ENCODE measurements at regions not wholly inside any gene's neighbourhood (a gene's known extent, or its start where the extent isn't known, plus 50 kb on each side); places are given as distances from the start of the nearest gene placed in this dataset.

DNA sequence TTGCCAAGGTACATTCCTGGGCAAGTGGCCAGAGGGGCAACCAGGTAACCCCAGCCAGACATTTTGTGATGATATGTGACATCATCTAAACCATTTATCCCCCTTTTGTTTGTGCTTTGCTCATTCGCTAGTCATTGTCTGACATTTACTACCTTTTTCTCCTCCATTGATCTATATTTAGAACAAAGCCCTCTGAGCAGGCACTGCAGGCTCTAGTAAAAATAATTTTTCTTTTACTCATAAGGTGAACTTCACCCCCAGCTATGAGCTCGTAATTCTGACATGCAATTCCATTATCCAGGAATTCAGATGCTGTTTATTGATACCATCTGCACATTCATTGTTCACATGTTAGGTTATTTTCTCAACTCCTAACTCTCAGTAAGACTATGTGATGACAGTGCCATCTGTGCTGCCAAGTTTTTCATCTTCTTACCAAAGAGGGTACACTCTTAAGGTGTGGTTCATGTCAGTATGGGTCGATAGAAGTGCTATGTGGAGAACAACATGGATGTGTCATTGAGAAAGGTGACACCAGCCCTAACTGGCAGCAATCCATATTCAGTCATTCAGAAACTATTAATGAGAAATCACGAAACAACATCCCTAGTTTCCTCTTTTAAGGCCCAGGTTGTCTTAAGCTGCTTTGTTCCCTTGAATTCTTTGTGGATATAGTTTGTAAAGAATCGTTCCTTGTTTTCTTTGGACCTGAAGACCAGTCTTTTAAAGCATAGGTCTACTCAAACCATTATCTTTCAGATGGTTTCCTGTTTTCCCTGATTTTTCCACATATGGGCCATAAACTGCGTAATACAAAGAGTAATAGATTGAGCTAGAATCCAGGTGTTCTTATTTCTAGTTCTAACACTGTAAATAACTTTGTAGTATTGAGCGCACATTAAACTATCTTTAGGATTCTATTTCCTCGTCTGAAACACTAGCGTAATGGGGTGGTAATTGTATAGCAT is 978.1 kb upstream of the CDH2 start:
- DNase-seq (ENCODE audit: low read depth) = no peak
- TF ChIP-seq, protein P1, sequence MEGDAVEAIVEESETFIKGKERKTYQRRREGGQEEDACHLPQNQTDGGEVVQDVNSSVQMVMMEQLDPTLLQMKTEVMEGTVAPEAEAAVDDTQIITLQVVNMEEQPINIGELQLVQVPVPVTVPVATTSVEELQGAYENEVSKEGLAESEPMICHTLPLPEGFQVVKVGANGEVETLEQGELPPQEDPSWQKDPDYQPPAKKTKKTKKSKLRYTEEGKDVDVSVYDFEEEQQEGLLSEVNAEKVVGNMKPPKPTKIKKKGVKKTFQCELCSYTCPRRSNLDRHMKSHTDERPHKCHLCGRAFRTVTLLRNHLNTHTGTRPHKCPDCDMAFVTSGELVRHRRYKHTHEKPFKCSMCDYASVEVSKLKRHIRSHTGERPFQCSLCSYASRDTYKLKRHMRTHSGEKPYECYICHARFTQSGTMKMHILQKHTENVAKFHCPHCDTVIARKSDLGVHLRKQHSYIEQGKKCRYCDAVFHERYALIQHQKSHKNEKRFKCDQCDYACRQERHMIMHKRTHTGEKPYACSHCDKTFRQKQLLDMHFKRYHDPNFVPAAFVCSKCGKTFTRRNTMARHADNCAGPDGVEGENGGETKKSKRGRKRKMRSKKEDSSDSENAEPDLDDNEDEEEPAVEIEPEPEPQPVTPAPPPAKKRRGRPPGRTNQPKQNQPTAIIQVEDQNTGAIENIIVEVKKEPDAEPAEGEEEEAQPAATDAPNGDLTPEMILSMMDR (conservative IDR thresholded peaks at IDR 0.05; ENCODE audit: low read depth, low read length) = no peak
- no peak overlapping the region for H3K4me3 ChIP-seq (ENCODE audit: low read depth, low read length)

DNA sequence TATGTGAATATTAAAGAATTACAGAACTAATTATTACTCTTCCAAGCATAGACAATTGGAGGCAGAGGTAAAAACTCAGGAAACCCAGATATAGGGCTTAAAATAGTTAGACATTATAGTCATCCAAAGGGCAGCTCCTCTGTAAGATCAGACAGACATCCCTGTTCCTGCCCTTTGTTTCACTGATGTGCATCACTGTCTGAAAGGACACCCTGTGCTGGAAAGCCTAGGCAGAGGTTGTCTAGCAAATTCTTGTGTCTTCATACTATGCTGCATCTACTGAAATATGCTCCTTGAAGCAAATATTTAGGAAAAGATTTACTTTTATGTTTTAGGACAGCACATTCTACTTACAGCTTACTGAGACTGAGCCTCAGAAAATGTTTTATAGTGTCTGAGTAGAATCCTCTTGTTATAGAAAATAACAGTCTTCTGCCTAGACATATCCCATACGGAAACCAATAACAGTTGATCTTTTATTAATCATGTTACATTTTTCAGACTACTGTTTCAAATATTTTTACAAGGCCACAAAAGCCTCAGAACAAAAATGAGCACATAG is 977.3 kb upstream of the CDH2 start:
- TF ChIP-seq, protein P1 (conservative IDR thresholded peaks at IDR 0.05; ENCODE audit: low read depth, low read length) = no peak
- DNase-seq (ENCODE audit: low read depth) = no peak
- H3K4me3 ChIP-seq (ENCODE audit: low read depth, low read length) = no peak overlapping the region

- DNase-seq (ENCODE audit: low read depth) = no peak
- TF ChIP-seq, protein P1 (conservative IDR thresholded peaks at IDR 0.05; ENCODE audit: low read depth, low read length) = no peak
- H3K4me3 ChIP-seq (ENCODE audit: low read depth, low read length) = no peak overlapping the region
Observed at GRCh38 chr18:29153091-29153490, 976.2 kb upstream of the CDH2 start.

- H3K4me3 ChIP-seq (ENCODE audit: low read depth, low read length) = no peak overlapping the region
- no peak for DNase-seq (ENCODE audit: low read depth)
- TF ChIP-seq, protein P1 (conservative IDR thresholded peaks at IDR 0.05; ENCODE audit: low read depth, low read length) = no peak
Observed at GRCh38 chr18:29147944-29148343, 971.0 kb upstream of the CDH2 start.

DNA sequence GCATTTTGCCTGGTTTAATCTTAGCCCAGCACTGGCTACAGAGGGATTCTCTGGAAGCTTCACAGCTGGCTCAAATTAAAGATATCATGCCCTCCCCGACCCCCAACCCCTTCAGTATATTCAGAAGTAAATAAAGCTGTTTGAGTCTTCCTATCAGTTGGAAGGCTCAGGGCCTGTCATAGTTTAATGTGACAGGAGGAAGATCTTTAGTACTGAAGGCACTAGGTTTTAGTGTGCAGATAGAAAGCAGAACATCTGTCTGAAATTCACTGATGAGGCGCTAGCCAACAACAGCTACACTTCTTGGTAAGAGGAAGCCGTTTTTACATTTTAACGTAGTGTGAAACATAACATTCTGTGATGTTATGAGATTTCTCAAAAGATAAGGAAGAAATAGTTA is 969.1 kb upstream of the CDH2 start:
- TF ChIP-seq, protein P1 (conservative IDR thresholded peaks at IDR 0.05; ENCODE audit: low read depth, low read length) = no peak
- no peak overlapping the region for H3K4me3 ChIP-seq (ENCODE audit: low read depth, low read length)
- no peak for DNase-seq (ENCODE audit: low read depth)

GRCh38 chr18:29140590-29140989 is 963.7 kb upstream of the CDH2 start:
- TF ChIP-seq, protein P1 (conservative IDR thresholded peaks at IDR 0.05; ENCODE audit: low read depth, low read length) = no peak
- H3K4me3 ChIP-seq (ENCODE audit: low read depth, low read length) = no peak overlapping the region
- DNase-seq (ENCODE audit: low read depth) = no peak
